ENCODE measurements at regions not wholly inside any gene's neighbourhood (a gene's known extent, or its start where the extent isn't known, plus 50 kb on each side); places are given as distances from the start of the nearest gene placed in this dataset.

GRCh38 chr10:6782378-6782777, 202.3 kb upstream of the PRKCQ start:
- in situ Hi-C loops (cut with MboI; ENCODE audit: low sequenced_read_pairs), result no loop called here

GRCh38 chr10:6781133-6781770, 201.2 kb upstream of the PRKCQ start:
- in situ Hi-C loops (cut with MboI; ENCODE audit: low sequenced_read_pairs), result no loop called here

- in situ Hi-C loops (cut with MboI; ENCODE audit: low sequenced_read_pairs), result no loop called here
Measured at GRCh38 chr10:6780008-6780677, 200.1 kb upstream of the PRKCQ start.

- in situ Hi-C loops (cut with MboI; ENCODE audit: low sequenced_read_pairs), result no loop called here
Measured at GRCh38 chr10:6778992-6779701, 199.1 kb upstream of the PRKCQ start.

- in situ Hi-C loops (cut with MboI; ENCODE audit: low sequenced_read_pairs), result no loop called here
Measured at GRCh38 chr10:6776170-6776569, 196.1 kb upstream of the PRKCQ start.

GRCh38 chr10:6774406-6774805, 194.3 kb upstream of the PRKCQ start:
- in situ Hi-C loops (cut with MboI; ENCODE audit: low sequenced_read_pairs), result no loop called here

- in situ Hi-C loops (cut with MboI; ENCODE audit: low sequenced_read_pairs), result no loop called here
Measured at GRCh38 chr10:6771331-6771730, 191.3 kb upstream of the PRKCQ start.

- in situ Hi-C loops (cut with MboI; ENCODE audit: low sequenced_read_pairs), result no loop called here
Measured at GRCh38 chr10:6770846-6771245, 190.8 kb upstream of the PRKCQ start.

GRCh38 chr10:6769704-6770417, 189.8 kb upstream of the PRKCQ start:
- in situ Hi-C loops (cut with MboI; ENCODE audit: low sequenced_read_pairs), result no loop called here

- in situ Hi-C loops (cut with MboI; ENCODE audit: low sequenced_read_pairs), result no loop called here
Measured at GRCh38 chr10:6766131-6766801, 186.2 kb upstream of the PRKCQ start.

- in situ Hi-C loops (cut with MboI; ENCODE audit: low sequenced_read_pairs), result no loop called here
Measured at GRCh38 chr10:6763423-6763822, 183.3 kb upstream of the PRKCQ start.

- in situ Hi-C loops (cut with MboI; ENCODE audit: low sequenced_read_pairs), result no loop called here
Measured at GRCh38 chr10:6763001-6763400, 182.9 kb upstream of the PRKCQ start.

- in situ Hi-C loops (cut with MboI; ENCODE audit: low sequenced_read_pairs), result no loop called here
Measured at GRCh38 chr10:6759961-6760360, 179.9 kb upstream of the PRKCQ start.

GRCh38 chr10:6757158-6757557, 177.1 kb upstream of the PRKCQ start:
- in situ Hi-C loops (cut with MboI; ENCODE audit: low sequenced_read_pairs), result no loop called here

- in situ Hi-C loops (cut with MboI; ENCODE audit: low sequenced_read_pairs), result no loop called here
Measured at GRCh38 chr10:6756716-6757115, 176.6 kb upstream of the PRKCQ start.

- in situ Hi-C loops (cut with MboI; ENCODE audit: low sequenced_read_pairs), result no loop called here
Measured at GRCh38 chr10:6755781-6756460, 175.8 kb upstream of the PRKCQ start.

GRCh38 chr10:6753644-6754043, 173.6 kb upstream of the PRKCQ start:
- in situ Hi-C loops (cut with MboI; ENCODE audit: low sequenced_read_pairs), result no loop called here

GRCh38 chr10:6751363-6751762, 171.3 kb upstream of the PRKCQ start:
- in situ Hi-C loops (cut with MboI; ENCODE audit: low sequenced_read_pairs), result no loop called here

GRCh38 chr10:6748981-6749635, 169.0 kb upstream of the PRKCQ start:
- in situ Hi-C loops (cut with MboI; ENCODE audit: low sequenced_read_pairs), result no loop called here

GRCh38 chr10:6748029-6748428, 168.0 kb upstream of the PRKCQ start:
- in situ Hi-C loops (cut with MboI; ENCODE audit: low sequenced_read_pairs), result no loop called here
